Activated naive CD4-positive, alpha-beta T cell treated with anti-CD3 and anti-CD28 coated beads for 36 hours (primary cell): ENCODE measurements at regions not wholly inside any gene's neighbourhood (a gene's known extent, or its start where the extent isn't known, plus 50 kb on each side); places are given as distances from the start of the nearest gene placed in this dataset.

Source experiments
- CTCF ChIA-PET: fragments of 350-600 bp; sonication (Branson Sonifier 250); formaldehyde crosslinking; loops from one replicate; lab custom pipeline; 2021; ENCODE audit warnings: antibody characterized with exemption; lab: Charles Lee
- DNase-seq: peaks from one replicate; pipeline ENCODE4 v3.0.0-alpha.2; 2020
- H3K27ac Mint-ChIP-seq: one replicate; pipeline ENCODE4 v1.8.0; 2021; ENCODE audit warnings: mild to moderate bottlenecking, mixed read lengths
- H3K27me3 Mint-ChIP-seq: one replicate; pipeline ENCODE4 v1.8.0; 2021; ENCODE audit warnings: low read depth, mixed read lengths
- H3K36me3 Mint-ChIP-seq: one replicate; pipeline ENCODE4 v1.8.0; 2021; ENCODE audit warnings: low read depth, mixed read lengths
- H3K4me1 Mint-ChIP-seq: one replicate; pipeline ENCODE4 v1.8.0; 2021; ENCODE audit warnings: low read depth, mixed read lengths
- H3K4me3 Mint-ChIP-seq: one replicate; pipeline ENCODE4 v1.8.0; 2021; ENCODE audit warnings: mild to moderate bottlenecking, moderate library complexity, mixed read lengths
- H3K9me3 Mint-ChIP-seq: one replicate; pipeline ENCODE4 v1.8.0; 2021; ENCODE audit warnings: mixed read lengths
- intact Hi-C: fragments of 100-400 bp; cut with micrococcal nuclease; formaldehyde crosslinking; loops from one replicate; pipeline ENCODE4 v1.15.1; 2023

- no peaks in the 10 kb centered on the region for H3K9me3 Mint-ChIP-seq
- CTCF ChIA-PET, result no interaction called here
- H3K36me3 Mint-ChIP-seq, result no peaks in the 10 kb centered on the region
- no peaks in the 10 kb centered on the region for H3K4me1 Mint-ChIP-seq
- intact Hi-C loops, result no loop called here
- no peak for DNase-seq
- no peak overlapping the region for H3K27ac Mint-ChIP-seq
- H3K4me3 Mint-ChIP-seq, result no peak overlapping the region
- peaks cover 6% of the 10 kb centered on the region for H3K27me3 Mint-ChIP-seq
Measured at GRCh38 chr4:107248571-107248970, 212.5 kb upstream of the DKK2 start.

GRCh38 chr4:107247738-107248137 lies 211.6 kb upstream of the DKK2 start:
- H3K36me3 Mint-ChIP-seq, result no peaks in the 10 kb centered on the region
- H3K27me3 Mint-ChIP-seq, result peaks cover 10% of the 10 kb centered on the region
- no peak for DNase-seq
- CTCF ChIA-PET, result no interaction called here
- H3K9me3 Mint-ChIP-seq, result no peaks in the 10 kb centered on the region
- H3K27ac Mint-ChIP-seq, result no peak overlapping the region
- intact Hi-C loops, result no loop called here
- H3K4me1 Mint-ChIP-seq, result no peaks in the 10 kb centered on the region
- H3K4me3 Mint-ChIP-seq, result no peak overlapping the region

- Mint-ChIP-seq H3K4me1 (no peaks in the 10 kb centered on the region), H3K27me3 (peaks cover 10% of the 10 kb centered on the region), H3K9me3 (no peaks in the 10 kb centered on the region), H3K27ac (no peak overlapping the region), H3K36me3 (no peaks in the 10 kb centered on the region), H3K4me3 (no peak overlapping the region)
- CTCF ChIA-PET, result no interaction called here
- DNase-seq, result no peak
- intact Hi-C loops, result no loop called here
Measured at GRCh38 chr4:107246761-107247160, 210.6 kb upstream of the DKK2 start.

- Mint-ChIP-seq H3K27ac (no peak overlapping the region), H3K27me3 (peaks cover 4% of the 10 kb centered on the region), H3K4me3 (no peak overlapping the region), H3K9me3 (no peaks in the 10 kb centered on the region), H3K4me1 (no peaks in the 10 kb centered on the region), H3K36me3 (no peaks in the 10 kb centered on the region)
- intact Hi-C loops, result no loop called here
- CTCF ChIA-PET, result no interaction called here
- DNase-seq, result no peak
Measured at GRCh38 chr4:107243141-107243781, 207.1 kb upstream of the DKK2 start.

- CTCF ChIA-PET, result no interaction called here
- H3K27ac Mint-ChIP-seq, result no peak overlapping the region
- intact Hi-C loops, result no loop called here
- DNase-seq, result no peak
- no peaks in the 10 kb centered on the region for H3K36me3 Mint-ChIP-seq
- H3K4me3 Mint-ChIP-seq, result no peak overlapping the region
- no peaks in the 10 kb centered on the region for H3K4me1 Mint-ChIP-seq
- no peaks in the 10 kb centered on the region for H3K27me3 Mint-ChIP-seq
- H3K9me3 Mint-ChIP-seq, result no peaks in the 10 kb centered on the region
Measured at GRCh38 chr4:107220976-107221375, 184.9 kb upstream of the DKK2 start.

- Mint-ChIP-seq H3K9me3 (no peaks in the 10 kb centered on the region), H3K27ac (no peak overlapping the region), H3K27me3 (no peaks in the 10 kb centered on the region), H3K4me1 (no peaks in the 10 kb centered on the region), H3K4me3 (no peak overlapping the region), H3K36me3 (no peaks in the 10 kb centered on the region)
- intact Hi-C loops, result no loop called here
- CTCF ChIA-PET, result no interaction called here
- DNase-seq, result no peak
Measured at GRCh38 chr4:107219681-107220080, 183.6 kb upstream of the DKK2 start.

GRCh38 chr4:107216379-107216778 lies 180.3 kb upstream of the DKK2 start:
- H3K36me3 Mint-ChIP-seq, result no peaks in the 10 kb centered on the region
- no peak overlapping the region for H3K4me3 Mint-ChIP-seq
- H3K27me3 Mint-ChIP-seq, result no peaks in the 10 kb centered on the region
- no peaks in the 10 kb centered on the region for H3K9me3 Mint-ChIP-seq
- no peak for DNase-seq
- no peaks in the 10 kb centered on the region for H3K4me1 Mint-ChIP-seq
- CTCF ChIA-PET, result no interaction called here
- H3K27ac Mint-ChIP-seq, result no peak overlapping the region
- intact Hi-C loops, result no loop called here

GRCh38 chr4:107215222-107215621 lies 179.1 kb upstream of the DKK2 start:
- no peak for DNase-seq
- Mint-ChIP-seq H3K27ac (no peak overlapping the region), H3K4me1 (no peaks in the 10 kb centered on the region), H3K27me3 (no peaks in the 10 kb centered on the region), H3K36me3 (no peaks in the 10 kb centered on the region), H3K9me3 (no peaks in the 10 kb centered on the region), H3K4me3 (no peak overlapping the region)
- CTCF ChIA-PET, result no interaction called here
- intact Hi-C loops, result no loop called here

- Mint-ChIP-seq H3K4me1 (no peaks in the 10 kb centered on the region), H3K36me3 (no peaks in the 10 kb centered on the region), H3K9me3 (no peaks in the 10 kb centered on the region), H3K4me3 (no peak overlapping the region), H3K27me3 (no peaks in the 10 kb centered on the region), H3K27ac (no peak overlapping the region)
- CTCF ChIA-PET, result no interaction called here
- intact Hi-C loops, result no loop called here
- no peak for DNase-seq
Measured at GRCh38 chr4:107213880-107214279, 177.8 kb upstream of the DKK2 start.

GRCh38 chr4:107213410-107213809 lies 177.3 kb upstream of the DKK2 start:
- no peaks in the 10 kb centered on the region for H3K27me3 Mint-ChIP-seq
- no peak overlapping the region for H3K27ac Mint-ChIP-seq
- intact Hi-C loops, result no loop called here
- H3K36me3 Mint-ChIP-seq, result no peaks in the 10 kb centered on the region
- DNase-seq, result no peak
- H3K4me3 Mint-ChIP-seq, result no peak overlapping the region
- CTCF ChIA-PET, result no interaction called here
- no peaks in the 10 kb centered on the region for H3K9me3 Mint-ChIP-seq
- H3K4me1 Mint-ChIP-seq, result no peaks in the 10 kb centered on the region

GRCh38 chr4:107212565-107212964 lies 176.5 kb upstream of the DKK2 start:
- Mint-ChIP-seq H3K27ac (no peak overlapping the region), H3K9me3 (no peaks in the 10 kb centered on the region), H3K4me1 (no peaks in the 10 kb centered on the region), H3K4me3 (no peak overlapping the region), H3K36me3 (no peaks in the 10 kb centered on the region), H3K27me3 (no peaks in the 10 kb centered on the region)
- no peak for DNase-seq
- CTCF ChIA-PET, result no interaction called here
- intact Hi-C loops, result no loop called here

- CTCF ChIA-PET, result no interaction called here
Measured at GRCh38 chr4:107210450-107211239, 174.5 kb upstream of the DKK2 start.

GRCh38 chr4:107203733-107204132 lies 167.6 kb upstream of the DKK2 start:
- H3K27ac Mint-ChIP-seq, result no peak overlapping the region
- H3K4me3 Mint-ChIP-seq, result no peak overlapping the region
- CTCF ChIA-PET, result no interaction called here
- H3K4me1 Mint-ChIP-seq, result no peaks in the 10 kb centered on the region
- no peaks in the 10 kb centered on the region for H3K9me3 Mint-ChIP-seq
- intact Hi-C loops, result no loop called here
- H3K27me3 Mint-ChIP-seq, result no peaks in the 10 kb centered on the region
- DNase-seq, result no peak
- H3K36me3 Mint-ChIP-seq, result no peaks in the 10 kb centered on the region

More at GRCh38 chr4:107210450-107211239, 174.5 kb upstream of the DKK2 start:
- DNase-seq, result no peak
- intact Hi-C loops, result no loop called here
- Mint-ChIP-seq H3K4me1 (no peaks in the 10 kb centered on the region), H3K27me3 (no peaks in the 10 kb centered on the region), H3K4me3 (no peak overlapping the region), H3K36me3 (no peaks in the 10 kb centered on the region), H3K27ac (no peak overlapping the region), H3K9me3 (no peaks in the 10 kb centered on the region)
